ENCODE measurements at regions not wholly inside any gene's neighbourhood (a gene's known extent, or its start where the extent isn't known, plus 50 kb on each side); places are given as distances from the start of the nearest gene placed in this dataset.

GRCh38 chr13:34748596-34748995, 193.5 kb upstream of the NBEA start:
- no peaks in the 10 kb centered on the region for H3K27me3 ChIP-seq (ENCODE audit: control insufficient read depth, insufficient read depth, low read length)
- dilution Hi-C loops (cut with HindIII; ENCODE audit: low sequenced_read_pairs, unreplicated experiment) (no loop called here), in situ Hi-C loops (cut with MboI; ENCODE audit: low sequenced_read_pairs) (no loop called here), intact Hi-C loops (cut with micrococcal nuclease) (no loop called here)
- H4K5ac ChIP-seq (ENCODE audit: low read depth, low read length), result no peak overlapping the region
- H3K4ac ChIP-seq (ENCODE audit: low read depth, low read length), result no peak overlapping the region
- H4K20me1 ChIP-seq (ENCODE audit: insufficient read depth, low read length), result no peaks in the 10 kb centered on the region
- ChIA-PET POLR2A (ENCODE audit: unreplicated experiment) (no interaction called here), CTCF (no interaction called here)
- no peaks in the 10 kb centered on the region for H3K9me1 ChIP-seq (ENCODE audit: insufficient read depth, low read length)
- H3K4me2 ChIP-seq (ENCODE audit: low read depth, low read length), result no peak overlapping the region
- no peak overlapping the region for H2BK20ac ChIP-seq (ENCODE audit: low read depth, low read length)
- H3K79me1 ChIP-seq (ENCODE audit: low read depth in 1 of 2, low read length in 2 of 2), result no peaks in the 10 kb centered on the region
- no peak overlapping the region for H3K9ac ChIP-seq (ENCODE audit: low read depth, low read length)
- TF ChIP-seq NFE2L2 (IDR thresholded peaks at IDR 0.05; ENCODE audit: low read depth, low read length), result no peak
- TF ChIP-seq MAFK (IDR thresholded peaks at IDR 0.05; ENCODE audit: low read depth, low read length), result no peak
- no peak for TF ChIP-seq RCOR1 (IDR thresholded peaks at IDR 0.05; ENCODE audit: insufficient replicate concordance, low read length)
- TF ChIP-seq ELK1 (IDR thresholded peaks at IDR 0.05; ENCODE audit: borderline replicate concordance, low read depth, low read length), result no peak
- no peak for TF ChIP-seq CHD1 (IDR thresholded peaks at IDR 0.05; ENCODE audit: low read depth, low read length)
- TF ChIP-seq FOS (IDR thresholded peaks at IDR 0.05; ENCODE audit: low read depth, low read length), result no peak
- TF ChIP-seq USF2 (IDR thresholded peaks at IDR 0.05; ENCODE audit: low read depth, low read length), result no peak
- TF ChIP-seq CTCF (conservative IDR thresholded peaks at IDR 0.05; ENCODE audit: low read depth, low read length), result no peak
- no peak for TF ChIP-seq RAD21 (IDR thresholded peaks at IDR 0.05; ENCODE audit: low read length)
- TF ChIP-seq POLR2A (IDR thresholded peaks at IDR 0.05; ENCODE audit: low read depth, low read length), result no peak
- TF ChIP-seq CEBPB (IDR thresholded peaks at IDR 0.05; ENCODE audit: low read depth, low read length), result no peak
- no peak for TF ChIP-seq BHLHE40 (IDR thresholded peaks at IDR 0.05; ENCODE audit: low read depth, low read length)
- no peak for TF ChIP-seq MXI1 (IDR thresholded peaks at IDR 0.05; ENCODE audit: borderline replicate concordance, low read depth, low read length)
- TF ChIP-seq RFX5 (IDR thresholded peaks at IDR 0.05; ENCODE audit: low read depth, low read length), result no peak
- TF ChIP-seq SMC3 (IDR thresholded peaks at IDR 0.05; ENCODE audit: low read depth, low read length), result no peak
- TF ChIP-seq MAZ (IDR thresholded peaks at IDR 0.05; ENCODE audit: borderline replicate concordance, low read depth, low read length), result no peak
- no peak overlapping the region for H3K27ac ChIP-seq (ENCODE audit: insufficient read depth, low read length)
- DNase-seq (no peak), ATAC-seq (ENCODE audit: low read depth) (no peak)
- H3K14ac ChIP-seq (replicated peaks; ENCODE audit: low read depth, low read length), result no peak overlapping the region
- H3K4me3 ChIP-seq (ENCODE audit: insufficient read depth, low read depth, low read length), result no peak overlapping the region
- no peak overlapping the region for H3K23ac ChIP-seq (ENCODE audit: low read depth, low read length)
- H2BK120ac ChIP-seq (ENCODE audit: low read depth, low read length), result no peak overlapping the region
- BruUV-seq (replicated peaks), result no TSS peak
- no peak overlapping the region for H4K91ac ChIP-seq (ENCODE audit: insufficient read depth, low read depth, low read length)
- WGBS, 2 experiments (ENCODE audit: extremely low coverage in 2 of 2, insufficient read length in 1 of 2), result no CpG with 5 or more reads among the region's 1 CpG
- no peak overlapping the region for H2AK5ac ChIP-seq (ENCODE audit: low read depth, low read length)
- H3K56ac ChIP-seq (ENCODE audit: extremely low read depth, insufficient read depth, low read length), result no peak overlapping the region
- no peaks in the 10 kb centered on the region for H3K36me3 ChIP-seq (ENCODE audit: control insufficient read depth, insufficient read depth, low read length)
- H2AFZ ChIP-seq (replicated peaks; ENCODE audit: low read length, poor library complexity), result no peak overlapping the region
- no peaks in the 10 kb centered on the region for H3K9me3 ChIP-seq (ENCODE audit: control insufficient read depth, insufficient read depth, low read length)
- no peak overlapping the region for H2AK9ac ChIP-seq (replicated peaks; ENCODE audit: low read depth, low read length, poor library complexity)
- H4K8ac ChIP-seq (ENCODE audit: low read depth in 2 of 2, low read length in 2 of 2), result no peak overlapping the region
- no peak overlapping the region for H2BK15ac ChIP-seq (ENCODE audit: low read depth, low read length)
- H3K4me1 ChIP-seq (ENCODE audit: control insufficient read depth, insufficient read depth, low read length), result no peaks in the 10 kb centered on the region
- no peak overlapping the region for H2BK5ac ChIP-seq (ENCODE audit: low read depth, low read length, poor library complexity, severe bottlenecking)
- no peak overlapping the region for H3K18ac ChIP-seq (ENCODE audit: low read depth, low read length)

Measured in IMR-90 (cell line).